Stimulated activated naive CD8-positive, alpha-beta T cell treated with anti-CD3 and anti-CD28 coated beads, Interleukin-15, amount 100 ng/mL, for 72 hours (primary cell): ENCODE measurements at regions not wholly inside any gene's neighbourhood (a gene's known extent, or its start where the extent isn't known, plus 50 kb on each side); places are given as distances from the start of the nearest gene placed in this dataset.
"Not testable (repeated sequence)": the region's sequence is repeated elsewhere in the genome, so short reads cannot be mapped to it uniquely, and the experiment has no call there.

Experiments used
- ATAC-seq: fragments of 150-1000 bp; cut with Tn5 transposase; 2 replicates; pipeline ENCODE4 v1.10.0; 2021; ENCODE audit warnings: mild to moderate bottlenecking, moderate library complexity
- DNase-seq, 2 donors: peaks; one replicate each; pipeline ENCODE4 v3.0.0; 2021 to 2022
- H3K27ac Mint-ChIP-seq, 2 donors: one replicate each; pipeline ENCODE4 v1.8.0; 2022; ENCODE audit warnings: mild to moderate bottlenecking in 2 of 2, mixed read lengths in 2 of 2, moderate library complexity in 2 of 2
- H3K27me3 Mint-ChIP-seq: one replicate; pipeline ENCODE4 v1.8.0; 2022; ENCODE audit warnings: mixed read lengths
- H3K4me1 Mint-ChIP-seq: one replicate; pipeline ENCODE4 v1.8.0; 2022; ENCODE audit warnings: mild to moderate bottlenecking, mixed read lengths
- H3K4me3 Mint-ChIP-seq, 2 donors: one replicate each; pipeline ENCODE4 v1.8.0; 2022; ENCODE audit warnings: mild to moderate bottlenecking in 2 of 2, mixed read lengths in 2 of 2, moderate library complexity in 1 of 2
- H3K9me3 Mint-ChIP-seq, 2 donors: one replicate each; pipeline ENCODE4 v1.8.0; 2022; ENCODE audit warnings: mixed read lengths in 2 of 2

DNA sequence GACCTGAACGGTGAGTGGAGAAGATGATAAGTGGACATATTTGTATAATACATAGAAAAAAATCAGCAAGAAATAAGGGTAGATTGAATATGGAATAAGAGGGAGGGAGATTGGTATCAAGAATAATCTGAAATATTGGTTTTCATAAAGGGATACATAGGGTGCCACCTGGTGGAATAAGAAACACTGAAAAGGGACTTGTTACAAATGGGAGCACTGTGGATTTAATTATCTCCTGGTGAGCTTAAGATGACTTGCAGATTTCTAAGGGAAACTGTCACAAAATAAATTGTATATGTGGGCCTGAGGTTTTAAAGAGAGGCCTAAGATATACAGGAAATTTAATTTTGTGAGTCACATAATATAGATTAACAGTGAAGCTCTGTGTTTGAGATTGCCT is 1403.5 kb upstream of the CDH18 start:
- DNase-seq (no peak), ATAC-seq (no peak)
- Mint-ChIP-seq H3K27ac (no peak overlapping the region), H3K4me1 (no peaks in the 10 kb centered on the region), H3K4me3 (no peak overlapping the region), H3K9me3 (peaks cover 0 to 4% of the 10 kb centered on the region in 2 donors), H3K27me3 (no peaks in the 10 kb centered on the region)

DNA sequence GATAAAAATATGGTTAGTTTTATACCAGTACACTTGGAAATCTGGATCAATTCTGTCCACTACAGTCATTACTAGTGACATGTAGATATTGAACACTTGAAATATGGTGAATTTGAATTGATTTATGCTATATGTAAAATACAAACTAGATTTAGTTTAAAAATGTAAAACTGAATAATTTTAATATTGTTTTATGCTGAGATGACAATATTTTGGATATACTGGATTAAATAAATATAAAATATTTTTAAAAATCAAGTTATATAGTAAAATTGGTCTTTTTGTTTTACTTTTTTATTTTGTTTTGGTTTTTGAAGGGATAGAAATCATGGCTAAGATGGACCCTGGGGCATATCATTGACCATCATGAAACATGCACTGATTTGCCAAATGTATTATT is 1372.8 kb upstream of the CDH18 start:
- not testable (repeated sequence) for H3K27ac Mint-ChIP-seq, H3K9me3 Mint-ChIP-seq, DNase-seq, H3K4me3 Mint-ChIP-seq, ATAC-seq, H3K27me3 Mint-ChIP-seq, H3K4me1 Mint-ChIP-seq

DNA sequence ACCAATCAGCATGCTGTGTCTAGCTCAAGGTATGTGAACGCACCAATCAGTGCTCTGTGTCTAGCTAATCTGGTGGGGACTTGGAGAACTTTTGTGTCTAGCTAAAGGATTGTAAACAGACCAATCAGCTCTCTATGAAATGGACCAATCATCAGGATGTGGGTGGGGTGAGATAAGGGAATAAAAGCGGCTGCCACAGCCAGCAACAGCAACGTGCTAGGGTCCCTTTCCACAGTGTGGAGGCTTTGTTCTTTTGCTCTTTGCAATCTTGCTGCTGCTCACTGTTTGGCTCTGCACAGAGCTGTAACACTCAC is 1353.9 kb upstream of the CDH18 start:
- not testable (repeated sequence) for H3K9me3 Mint-ChIP-seq, H3K27ac Mint-ChIP-seq, H3K4me1 Mint-ChIP-seq, H3K27me3 Mint-ChIP-seq
- peak; percentile 39 for ATAC-seq
- DNase-seq: peak; percentile 1 to 19
- H3K4me3 Mint-ChIP-seq: peak overlapping the region; percentile 18 to 58

DNA sequence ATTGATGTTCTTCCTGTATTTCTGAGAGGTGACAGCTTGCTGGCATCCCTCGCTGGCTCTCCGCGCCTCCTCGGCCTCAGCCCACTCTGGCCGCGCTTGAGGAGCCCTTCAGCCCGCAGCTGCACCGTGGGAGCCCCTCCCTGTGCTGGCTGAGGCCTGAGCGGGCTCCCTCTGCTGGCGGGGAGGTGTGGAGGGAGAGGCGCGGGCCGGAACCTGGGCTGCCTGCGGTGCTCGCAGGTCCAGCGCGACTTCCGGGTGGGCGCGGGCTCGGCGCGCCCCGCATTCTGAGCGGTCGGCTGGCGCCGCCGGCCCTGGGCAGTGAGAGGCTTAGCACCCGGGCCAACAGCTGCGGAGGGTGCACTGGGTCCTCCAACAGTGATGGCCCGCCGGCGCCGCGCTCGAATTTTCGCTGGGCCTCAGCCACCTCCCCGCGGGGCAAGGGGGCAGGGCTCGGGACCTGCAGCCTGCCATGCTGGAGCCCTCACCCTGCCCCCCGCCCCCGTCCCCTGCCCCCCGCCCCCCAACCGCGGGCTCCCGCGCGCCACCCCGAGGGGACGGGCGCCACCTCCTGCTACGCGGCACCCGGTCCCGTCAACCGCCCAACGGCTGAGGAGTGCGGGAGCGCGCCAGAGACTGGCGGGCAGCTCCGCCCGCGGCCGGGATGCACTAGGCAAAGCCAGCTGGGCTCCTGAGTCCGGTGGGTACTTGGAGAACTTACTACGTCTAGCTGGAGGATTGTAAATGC is 1353.4 kb upstream of the CDH18 start:
- peak; percentile 1 to 10 for DNase-seq
- not testable (repeated sequence) for H3K27me3 Mint-ChIP-seq, H3K9me3 Mint-ChIP-seq, H3K27ac Mint-ChIP-seq, H3K4me1 Mint-ChIP-seq
- H3K4me3 Mint-ChIP-seq: peak overlapping the region in 1 of 2 donors; percentile 58
- peak; percentile 50 for ATAC-seq

DNA sequence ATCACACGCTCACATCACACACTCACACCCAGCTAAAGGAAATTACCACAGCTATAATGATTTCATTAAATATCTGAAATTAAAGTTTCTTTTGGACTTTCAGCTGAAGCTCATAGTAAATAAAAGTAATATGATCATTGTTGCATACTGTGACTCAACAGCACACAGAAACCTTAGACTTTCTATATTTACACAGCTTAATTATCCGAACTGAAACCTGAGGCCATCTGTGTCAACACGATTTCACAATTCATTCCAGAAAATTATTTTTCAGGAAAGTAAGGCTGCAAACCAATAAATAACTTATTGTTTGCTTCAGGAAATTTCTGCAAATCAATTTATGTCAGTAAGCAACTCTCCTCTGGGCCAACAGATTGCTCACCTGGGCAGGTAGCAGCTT is 1352.2 kb upstream of the CDH18 start:
- H3K9me3 Mint-ChIP-seq, ATAC-seq, H3K4me1 Mint-ChIP-seq, H3K27me3 Mint-ChIP-seq, H3K4me3 Mint-ChIP-seq, DNase-seq, H3K27ac Mint-ChIP-seq: not testable (repeated sequence)

DNA sequence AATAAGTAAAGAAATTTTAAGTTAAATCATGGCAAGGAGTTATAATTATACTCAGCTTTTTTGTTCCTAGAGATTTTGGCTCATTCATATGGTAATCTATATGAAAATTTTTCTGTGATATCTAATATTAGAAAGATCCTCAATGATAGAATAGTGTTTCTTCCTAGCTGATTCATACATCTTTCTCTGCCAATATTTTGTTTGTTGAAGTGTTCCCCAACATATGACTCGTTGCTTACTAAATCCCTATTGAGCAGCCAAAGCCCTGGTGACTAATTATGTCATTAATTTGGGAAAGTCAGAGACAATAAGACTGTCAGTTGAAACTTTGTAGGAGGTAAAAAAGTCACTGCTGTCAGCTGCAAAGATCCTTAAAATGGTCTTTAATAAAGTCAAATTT is 1348.5 kb upstream of the CDH18 start:
- H3K27me3 Mint-ChIP-seq, H3K4me3 Mint-ChIP-seq, H3K9me3 Mint-ChIP-seq, H3K4me1 Mint-ChIP-seq, H3K27ac Mint-ChIP-seq, ATAC-seq, DNase-seq: not testable (repeated sequence)

DNA sequence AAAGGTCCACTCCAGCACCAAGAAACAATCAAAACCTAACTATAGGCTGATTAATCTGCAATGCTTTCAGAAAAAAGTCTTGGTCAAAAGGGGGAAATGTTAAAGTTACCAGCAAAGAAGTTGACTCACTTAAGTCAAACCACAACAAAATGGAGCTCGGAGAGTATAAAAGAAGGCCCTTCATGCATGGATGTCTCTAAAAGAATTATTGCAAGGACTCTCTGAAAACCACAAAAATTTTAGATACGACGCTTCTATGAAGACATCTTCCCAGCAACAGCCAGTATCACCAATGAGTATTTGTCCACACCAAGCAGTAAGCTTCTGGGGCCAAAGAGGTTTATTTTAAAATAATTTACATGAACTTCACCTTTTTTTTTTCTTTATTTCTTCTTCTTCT is 1327.4 kb upstream of the CDH18 start:
- H3K4me3 Mint-ChIP-seq, DNase-seq, H3K27me3 Mint-ChIP-seq, ATAC-seq, H3K27ac Mint-ChIP-seq, H3K9me3 Mint-ChIP-seq, H3K4me1 Mint-ChIP-seq: not testable (repeated sequence)

DNA sequence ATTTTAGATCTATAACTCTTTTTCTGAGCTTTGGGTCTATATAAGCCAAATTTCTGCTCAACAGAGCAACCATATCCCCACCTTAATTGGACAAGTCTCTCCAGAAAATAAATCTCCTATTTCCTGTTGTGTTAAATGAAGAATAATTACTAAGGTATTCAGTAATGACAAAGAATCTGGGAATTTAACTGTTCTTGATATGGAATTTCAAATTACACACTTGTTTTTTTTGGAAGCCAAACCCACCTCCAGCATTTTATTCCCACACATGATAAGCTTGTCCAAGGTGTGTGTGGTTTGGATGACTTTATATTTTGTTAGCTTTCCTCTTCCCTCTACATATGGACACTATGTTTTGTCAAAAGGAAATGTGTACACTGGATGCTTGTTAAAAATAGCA is 1313.2 kb upstream of the CDH18 start:
- not testable (repeated sequence) for H3K9me3 Mint-ChIP-seq, DNase-seq, H3K27ac Mint-ChIP-seq, H3K27me3 Mint-ChIP-seq, H3K4me3 Mint-ChIP-seq, H3K4me1 Mint-ChIP-seq, ATAC-seq

DNA sequence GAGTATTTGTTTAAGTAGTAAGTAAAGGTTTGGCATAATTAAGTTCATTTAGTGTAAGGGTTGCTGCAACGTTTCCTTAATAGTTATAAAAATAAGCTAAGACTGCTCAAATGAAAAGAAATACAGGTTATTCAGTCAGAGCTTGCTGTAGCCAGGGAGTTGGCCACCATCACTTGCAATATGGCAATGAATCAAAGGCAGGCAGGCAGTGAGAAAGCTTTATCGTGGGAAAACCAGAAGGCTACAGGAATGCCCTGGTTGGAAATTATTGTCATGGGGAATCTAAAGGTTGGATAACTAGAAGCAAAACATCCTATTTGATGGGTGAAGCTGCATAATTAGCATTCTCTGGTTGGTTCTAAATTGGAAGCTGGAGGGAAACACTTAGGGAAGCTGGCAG is 1286.4 kb upstream of the CDH18 start:
- H3K4me1 Mint-ChIP-seq, H3K27ac Mint-ChIP-seq, H3K4me3 Mint-ChIP-seq, ATAC-seq, H3K9me3 Mint-ChIP-seq, DNase-seq, H3K27me3 Mint-ChIP-seq: not testable (repeated sequence)

DNA sequence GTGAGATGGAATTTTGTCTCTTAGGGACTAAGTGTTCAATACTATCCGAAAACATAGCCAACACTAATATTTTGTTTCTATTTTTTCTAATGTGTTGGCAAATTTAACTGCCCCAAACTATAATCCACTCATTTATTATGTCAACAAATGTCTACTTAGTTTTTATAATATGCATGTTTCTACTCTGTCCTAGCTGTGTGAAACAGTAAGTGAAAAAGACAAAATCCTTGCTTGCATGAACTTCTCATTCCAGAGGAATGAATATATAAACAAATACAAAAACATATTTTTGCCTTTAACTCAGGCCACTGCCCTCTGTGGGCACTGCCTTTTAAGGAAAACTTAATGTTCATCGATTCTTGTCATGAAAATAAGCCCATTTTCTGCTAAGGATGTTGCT is 1275.4 kb upstream of the CDH18 start:
- Mint-ChIP-seq H3K27me3 (no peaks in the 10 kb centered on the region), H3K9me3 (peaks cover 12 to 24% of the 10 kb centered on the region in 2 donors), H3K4me1 (no peaks in the 10 kb centered on the region), H3K4me3 (no peak overlapping the region), H3K27ac (no peak overlapping the region)
- ATAC-seq: no peak
- no peak for DNase-seq

DNA sequence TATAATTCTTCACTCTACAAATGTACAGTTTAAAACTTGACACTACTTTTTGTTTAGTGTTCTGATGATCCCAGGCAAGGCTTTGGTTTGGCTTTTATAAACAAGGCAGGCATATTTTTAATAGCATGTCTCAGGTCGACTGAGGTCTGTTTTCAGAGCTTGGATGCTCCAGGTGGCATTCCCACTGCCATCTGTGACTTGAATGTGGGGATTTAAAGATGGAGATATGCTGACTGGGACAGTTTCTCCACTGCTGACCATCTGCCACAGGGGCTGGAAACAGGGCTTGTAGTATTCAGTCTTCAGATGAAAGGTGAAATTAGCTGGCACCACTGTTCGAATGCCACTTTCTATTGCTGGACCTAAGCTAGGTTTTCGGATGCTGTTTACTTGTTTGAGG is 1266.2 kb upstream of the CDH18 start:
- Mint-ChIP-seq H3K27me3 (no peaks in the 10 kb centered on the region), H3K9me3 (peaks cover 4 to 12% of the 10 kb centered on the region in 2 donors), H3K4me3 (no peak overlapping the region), H3K4me1 (no peaks in the 10 kb centered on the region), H3K27ac (peak overlapping the region in 1 of 2 donors; percentile 42)
- ATAC-seq (no peak), DNase-seq (no peak)

DNA sequence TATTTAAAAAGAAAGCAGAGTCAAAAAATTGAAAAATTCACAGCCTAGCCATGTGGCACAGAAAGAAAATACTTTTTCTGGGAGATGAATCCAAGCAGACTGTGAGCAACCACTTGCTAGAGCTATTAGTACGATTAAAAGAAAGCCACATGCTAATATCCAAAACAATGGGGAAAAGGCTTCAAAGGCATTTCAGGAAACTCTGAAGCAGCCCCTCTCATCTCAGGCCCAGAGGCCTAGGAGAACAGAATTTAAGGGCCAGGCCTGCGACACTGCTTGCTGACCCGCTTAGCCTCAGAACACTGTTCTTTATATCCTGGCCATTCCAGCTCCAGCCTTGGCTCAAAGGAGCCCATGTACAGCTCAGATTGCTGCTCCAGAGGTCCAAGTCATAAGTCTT is 1257.0 kb upstream of the CDH18 start:
- Mint-ChIP-seq H3K9me3 (peaks cover 0 to 8% of the 10 kb centered on the region in 2 donors), H3K4me1 (no peaks in the 10 kb centered on the region), H3K4me3 (no peak overlapping the region), H3K27ac (no peak overlapping the region), H3K27me3 (no peaks in the 10 kb centered on the region)
- no peak for ATAC-seq
- DNase-seq: no peak

DNA sequence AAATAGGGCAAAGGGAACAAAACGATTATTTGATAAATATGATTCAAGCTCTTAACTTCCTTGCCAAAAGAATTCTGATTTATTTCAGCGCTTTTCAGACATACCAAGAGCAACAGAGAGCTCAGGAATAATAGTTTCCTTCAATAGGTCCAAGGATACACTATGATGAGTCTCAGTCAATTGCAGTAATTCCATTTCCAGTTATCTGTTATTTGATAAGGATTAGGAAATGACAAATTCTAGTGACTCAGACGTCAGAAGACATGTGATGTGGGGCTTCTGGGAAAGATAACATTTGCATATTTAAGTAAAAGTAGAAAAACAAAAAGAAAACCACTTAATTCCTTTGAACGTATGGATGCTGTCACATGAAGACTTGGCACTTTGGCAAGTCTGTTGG is 1250.8 kb upstream of the CDH18 start:
- Mint-ChIP-seq H3K27me3 (no peaks in the 10 kb centered on the region), H3K27ac (no peak overlapping the region), H3K4me1 (no peaks in the 10 kb centered on the region), H3K9me3 (peaks cover 0 to 4% of the 10 kb centered on the region in 2 donors), H3K4me3 (no peak overlapping the region)
- ATAC-seq: no peak
- no peak for DNase-seq

DNA sequence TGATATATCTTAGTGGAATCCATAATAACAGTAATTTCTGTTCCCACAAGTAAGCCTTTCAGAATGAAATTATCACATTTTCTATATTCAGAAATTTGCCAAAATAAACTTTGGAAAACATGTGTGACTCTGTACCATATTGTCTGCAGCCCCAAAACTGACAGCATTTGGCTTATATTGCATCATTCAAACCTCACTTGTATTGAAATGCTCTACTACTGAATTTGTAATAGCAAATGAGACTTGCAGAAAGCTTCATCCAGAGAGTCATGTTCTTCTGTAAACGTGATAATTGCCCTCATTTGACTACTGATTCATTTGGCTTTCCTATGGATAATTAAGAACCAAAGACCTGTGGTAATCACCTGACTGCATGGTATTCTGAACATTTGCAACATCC is 1249.5 kb upstream of the CDH18 start:
- H3K4me3 Mint-ChIP-seq: no peak overlapping the region
- no peaks in the 10 kb centered on the region for H3K27me3 Mint-ChIP-seq
- no peak for ATAC-seq
- H3K9me3 Mint-ChIP-seq: peaks cover 4 to 7% of the 10 kb centered on the region in 2 donors
- DNase-seq: no peak
- no peak overlapping the region for H3K27ac Mint-ChIP-seq
- no peaks in the 10 kb centered on the region for H3K4me1 Mint-ChIP-seq

DNA sequence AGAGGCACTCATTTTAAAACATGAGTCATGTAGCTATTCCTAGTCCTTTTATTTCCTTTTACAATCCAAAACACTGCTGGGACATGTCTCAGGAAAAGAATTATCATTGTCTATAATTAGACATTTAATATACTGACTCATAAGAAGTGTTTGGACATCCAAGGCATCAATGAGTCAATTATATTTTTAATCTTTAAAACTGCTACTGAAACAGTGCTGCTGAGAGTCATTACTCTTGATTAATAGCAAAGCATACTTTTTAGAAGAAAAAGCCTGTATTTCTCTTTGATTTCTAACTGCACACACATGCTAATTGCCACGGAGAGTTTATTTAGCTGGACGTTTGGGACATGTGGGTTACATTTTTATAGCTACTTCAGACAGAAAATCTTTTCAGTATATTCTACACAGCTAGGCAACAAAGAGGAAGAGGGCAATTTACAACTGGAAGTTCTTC is 1249.0 kb upstream of the CDH18 start:
- Mint-ChIP-seq H3K4me1 (no peaks in the 10 kb centered on the region), H3K27ac (no peak overlapping the region), H3K4me3 (no peak overlapping the region), H3K9me3 (peaks cover 2 to 7% of the 10 kb centered on the region in 2 donors), H3K27me3 (no peaks in the 10 kb centered on the region)
- ATAC-seq (no peak), DNase-seq (no peak)

DNA sequence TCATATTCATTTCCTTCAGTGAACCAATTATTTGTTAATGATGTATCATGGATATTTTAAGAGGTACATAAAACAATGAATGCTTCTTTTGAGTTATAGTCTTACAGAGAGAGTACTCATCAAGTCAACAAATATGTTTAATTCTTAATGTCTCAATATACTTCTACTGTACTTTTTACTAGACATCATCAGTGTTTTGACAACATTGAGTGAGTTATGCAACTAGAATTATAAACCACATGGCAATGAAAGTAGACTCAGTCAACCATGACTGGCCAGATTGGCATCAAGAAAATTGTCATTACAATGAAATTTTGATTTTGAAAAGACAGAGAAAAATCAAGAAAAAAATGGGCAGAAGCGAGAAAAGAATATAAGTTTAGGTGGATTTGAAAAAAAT is 1248.1 kb upstream of the CDH18 start:
- H3K27me3 Mint-ChIP-seq: no peaks in the 10 kb centered on the region
- no peak overlapping the region for H3K27ac Mint-ChIP-seq
- peaks cover 0 to 7% of the 10 kb centered on the region in 2 donors for H3K9me3 Mint-ChIP-seq
- no peak for ATAC-seq
- H3K4me3 Mint-ChIP-seq: no peak overlapping the region
- DNase-seq: no peak
- H3K4me1 Mint-ChIP-seq: no peaks in the 10 kb centered on the region
